IPS-15b (cell line): ENCODE measurements at regions not wholly inside any gene's neighbourhood (a gene's known extent, or its start where the extent isn't known, plus 50 kb on each side); places are given as distances from the start of the nearest gene placed in this dataset.

Source experiments
- H3K27me3 ChIP-seq: one replicate; pipeline ENCODE4 v1.6.1; 2013; ENCODE audit warnings: low read length; ENCODE audit not compliant: control insufficient read depth, insufficient read depth
- H3K36me3 ChIP-seq: one replicate; pipeline ENCODE4 v1.6.1; 2013; ENCODE audit warnings: low read length; ENCODE audit not compliant: control insufficient read depth, insufficient read depth
- H3K4me1 ChIP-seq: one replicate; pipeline ENCODE4 v1.6.1; 2013; ENCODE audit warnings: mild to moderate bottlenecking, low read length; ENCODE audit not compliant: control insufficient read depth, insufficient read depth
- H3K4me3 ChIP-seq: one replicate; pipeline ENCODE4 v1.5.1; 2013; ENCODE audit warnings: low read depth, low read length
- H3K9ac ChIP-seq: one replicate; pipeline ENCODE4 v1.6.1; 2013; ENCODE audit warnings: low read depth, mild to moderate bottlenecking, low read length
- H3K9me3 ChIP-seq: one replicate; pipeline ENCODE4 v1.6.1; 2013; ENCODE audit warnings: mild to moderate bottlenecking, low read length; ENCODE audit not compliant: control insufficient read depth, insufficient read depth

GRCh38 chr10:128491686-128492085 lies 365.5 kb upstream of the MKI67 start:
- H3K4me3 ChIP-seq, result no peak overlapping the region
- no peak overlapping the region for H3K9ac ChIP-seq
- no peaks in the 10 kb centered on the region for H3K27me3 ChIP-seq
- no peaks in the 10 kb centered on the region for H3K9me3 ChIP-seq
- no peaks in the 10 kb centered on the region for H3K36me3 ChIP-seq
- no peaks in the 10 kb centered on the region for H3K4me1 ChIP-seq

GRCh38 chr10:128493811-128494210 lies 367.6 kb upstream of the MKI67 start:
- H3K9ac ChIP-seq, result no peak overlapping the region

GRCh38 chr10:128494665-128495064 lies 368.4 kb upstream of the MKI67 start:
- H3K9me3 ChIP-seq, result no peaks in the 10 kb centered on the region

More at GRCh38 chr10:128493811-128494210, 367.6 kb upstream of the MKI67 start:
- H3K4me1 ChIP-seq, result no peaks in the 10 kb centered on the region
- no peaks in the 10 kb centered on the region for H3K36me3 ChIP-seq
- no peak overlapping the region for H3K4me3 ChIP-seq
- no peaks in the 10 kb centered on the region for H3K27me3 ChIP-seq
- no peaks in the 10 kb centered on the region for H3K9me3 ChIP-seq

GRCh38 chr10:128497660-128498377 lies 371.6 kb upstream of the MKI67 start:
- Histone ChIP-seq H3K27me3 (no peaks in the 10 kb centered on the region), H3K4me1 (no peaks in the 10 kb centered on the region), H3K9ac (no peak overlapping the region), H3K36me3 (no peaks in the 10 kb centered on the region), H3K9me3 (no peaks in the 10 kb centered on the region), H3K4me3 (no peak overlapping the region)

More at GRCh38 chr10:128494665-128495064, 368.4 kb upstream of the MKI67 start:
- H3K4me3 ChIP-seq, result no peak overlapping the region
- no peak overlapping the region for H3K9ac ChIP-seq
- no peaks in the 10 kb centered on the region for H3K27me3 ChIP-seq
- no peaks in the 10 kb centered on the region for H3K36me3 ChIP-seq
- no peaks in the 10 kb centered on the region for H3K4me1 ChIP-seq

- Histone ChIP-seq H3K9me3 (no peaks in the 10 kb centered on the region), H3K36me3 (no peaks in the 10 kb centered on the region), H3K27me3 (no peaks in the 10 kb centered on the region), H3K4me3 (no peak overlapping the region), H3K4me1 (no peaks in the 10 kb centered on the region), H3K9ac (no peak overlapping the region)
These were observed 372.1 kb upstream of the MKI67 start for GRCh38 chr10:128498378-128498730.

- H3K4me3 ChIP-seq, result no peak overlapping the region
- no peaks in the 10 kb centered on the region for H3K4me1 ChIP-seq
These were observed 372.5 kb upstream of the MKI67 start for GRCh38 chr10:128498746-128499145.

GRCh38 chr10:128499486-128499885 lies 373.3 kb upstream of the MKI67 start:
- Histone ChIP-seq H3K9me3 (no peaks in the 10 kb centered on the region), H3K9ac (no peak overlapping the region), H3K27me3 (no peaks in the 10 kb centered on the region), H3K4me3 (no peak overlapping the region), H3K36me3 (no peaks in the 10 kb centered on the region), H3K4me1 (no peaks in the 10 kb centered on the region)

More at GRCh38 chr10:128498746-128499145, 372.5 kb upstream of the MKI67 start:
- Histone ChIP-seq H3K27me3 (no peaks in the 10 kb centered on the region), H3K9me3 (no peaks in the 10 kb centered on the region), H3K36me3 (no peaks in the 10 kb centered on the region), H3K9ac (no peak overlapping the region)

- Histone ChIP-seq H3K9ac (no peak overlapping the region), H3K27me3 (no peaks in the 10 kb centered on the region)
These were observed 373.7 kb upstream of the MKI67 start for GRCh38 chr10:128499956-128500355.

GRCh38 chr10:128500642-128501041 lies 374.4 kb upstream of the MKI67 start:
- Histone ChIP-seq H3K9ac (no peak overlapping the region), H3K36me3 (no peaks in the 10 kb centered on the region), H3K4me3 (no peak overlapping the region), H3K27me3 (no peaks in the 10 kb centered on the region), H3K4me1 (no peaks in the 10 kb centered on the region), H3K9me3 (no peaks in the 10 kb centered on the region)

More at GRCh38 chr10:128499956-128500355, 373.7 kb upstream of the MKI67 start:
- H3K4me1 ChIP-seq, result no peaks in the 10 kb centered on the region
- H3K4me3 ChIP-seq, result no peak overlapping the region
- no peaks in the 10 kb centered on the region for H3K36me3 ChIP-seq
- H3K9me3 ChIP-seq, result no peaks in the 10 kb centered on the region

- Histone ChIP-seq H3K27me3 (no peaks in the 10 kb centered on the region), H3K9ac (no peak overlapping the region), H3K36me3 (no peaks in the 10 kb centered on the region), H3K4me3 (no peak overlapping the region), H3K4me1 (no peaks in the 10 kb centered on the region), H3K9me3 (no peaks in the 10 kb centered on the region)
These were observed 379.1 kb upstream of the MKI67 start for GRCh38 chr10:128505346-128505745.

GRCh38 chr10:128506423-128506822 lies 380.2 kb upstream of the MKI67 start:
- Histone ChIP-seq H3K4me1 (no peaks in the 10 kb centered on the region), H3K4me3 (no peak overlapping the region), H3K36me3 (no peaks in the 10 kb centered on the region), H3K9ac (no peak overlapping the region), H3K9me3 (no peaks in the 10 kb centered on the region), H3K27me3 (no peaks in the 10 kb centered on the region)

- no peaks in the 10 kb centered on the region for H3K9me3 ChIP-seq
- no peaks in the 10 kb centered on the region for H3K27me3 ChIP-seq
- H3K4me3 ChIP-seq, result no peak overlapping the region
- no peaks in the 10 kb centered on the region for H3K36me3 ChIP-seq
- no peaks in the 10 kb centered on the region for H3K4me1 ChIP-seq
- no peak overlapping the region for H3K9ac ChIP-seq
These were observed 380.8 kb upstream of the MKI67 start for GRCh38 chr10:128507066-128507465.
